ENCODE measurements at regions not wholly inside any gene's neighbourhood (a gene's known extent, or its start where the extent isn't known, plus 50 kb on each side); places are given as distances from the start of the nearest gene placed in this dataset.

GRCh38 chr5:133694181-133694831 lies 82.0 kb upstream of the FSTL4 start:
- TF ChIP-seq ZFX (IDR thresholded peaks at IDR 0.05; ENCODE audit: borderline replicate concordance) = no peak
- no peak for TF ChIP-seq CTCF (IDR thresholded peaks at IDR 0.05)
- H3K27ac ChIP-seq = no peak overlapping the region

GRCh38 chr5:133691448-133691847 lies 79.1 kb upstream of the FSTL4 start:
- TF ChIP-seq ZFX (IDR thresholded peaks at IDR 0.05; ENCODE audit: borderline replicate concordance) (no peak), CTCF (IDR thresholded peaks at IDR 0.05) (no peak)
- no peak overlapping the region for H3K27ac ChIP-seq

GRCh38 chr5:133690746-133691145 lies 78.4 kb upstream of the FSTL4 start:
- TF ChIP-seq ZFX (IDR thresholded peaks at IDR 0.05; ENCODE audit: borderline replicate concordance) = no peak
- TF ChIP-seq CTCF (IDR thresholded peaks at IDR 0.05) = no peak
- no peak overlapping the region for H3K27ac ChIP-seq

- H3K27ac ChIP-seq = no peak overlapping the region
- no peak for TF ChIP-seq CTCF (IDR thresholded peaks at IDR 0.05)
- TF ChIP-seq ZFX (IDR thresholded peaks at IDR 0.05; ENCODE audit: borderline replicate concordance) = no peak
Observed at GRCh38 chr5:133688391-133688790, 76.0 kb upstream of the FSTL4 start.

GRCh38 chr5:133687212-133688061 lies 75.1 kb upstream of the FSTL4 start:
- no peak overlapping the region for H3K27ac ChIP-seq
- no peak for TF ChIP-seq CTCF (IDR thresholded peaks at IDR 0.05)
- TF ChIP-seq ZFX (IDR thresholded peaks at IDR 0.05; ENCODE audit: borderline replicate concordance) = no peak

GRCh38 chr5:133686566-133686965 lies 74.2 kb upstream of the FSTL4 start:
- no peak overlapping the region for H3K27ac ChIP-seq
- TF ChIP-seq ZFX (IDR thresholded peaks at IDR 0.05; ENCODE audit: borderline replicate concordance) = no peak
- no peak for TF ChIP-seq CTCF (IDR thresholded peaks at IDR 0.05)

- TF ChIP-seq ZFX (IDR thresholded peaks at IDR 0.05; ENCODE audit: borderline replicate concordance) (no peak), CTCF (IDR thresholded peaks at IDR 0.05) (no peak)
Observed at GRCh38 chr5:133685402-133686018, 73.2 kb upstream of the FSTL4 start.

More at GRCh38 chr5:133685402-133686018, 73.2 kb upstream of the FSTL4 start:
- H3K27ac ChIP-seq = no peak overlapping the region
